ENCODE measurements at regions not wholly inside any gene's neighbourhood (a gene's known extent, or its start where the extent isn't known, plus 50 kb on each side); places are given as distances from the start of the nearest gene placed in this dataset.

GRCh38 chr15:62818691-62819090, 223.9 kb upstream of the TPM1 start:
- TF ChIP-seq CTCF (IDR thresholded peaks at IDR 0.05; ENCODE audit: extremely low read depth, missing control alignments): no peak
- DNase-seq (ENCODE audit: low spot score): no peak

GRCh38 chr15:62821384-62822131, 221.0 kb upstream of the TPM1 start:
- no peak for TF ChIP-seq CTCF (IDR thresholded peaks at IDR 0.05; ENCODE audit: extremely low read depth, missing control alignments)

GRCh38 chr15:62822228-62822627, 220.3 kb upstream of the TPM1 start:
- DNase-seq (ENCODE audit: low spot score): no peak

More at GRCh38 chr15:62821384-62822131, 221.0 kb upstream of the TPM1 start:
- no peak for DNase-seq (ENCODE audit: low spot score)

GRCh38 chr15:62823561-62823960, 219.0 kb upstream of the TPM1 start:
- no peak for DNase-seq (ENCODE audit: low spot score)
- no peak for TF ChIP-seq CTCF (IDR thresholded peaks at IDR 0.05; ENCODE audit: extremely low read depth, missing control alignments)

More at GRCh38 chr15:62822228-62822627, 220.3 kb upstream of the TPM1 start:
- no peak for TF ChIP-seq CTCF (IDR thresholded peaks at IDR 0.05; ENCODE audit: extremely low read depth, missing control alignments)

GRCh38 chr15:62824111-62825015, 218.2 kb upstream of the TPM1 start:
- DNase-seq (ENCODE audit: low spot score): no peak
- TF ChIP-seq CTCF (IDR thresholded peaks at IDR 0.05; ENCODE audit: extremely low read depth, missing control alignments): no peak

GRCh38 chr15:62825191-62825590, 217.4 kb upstream of the TPM1 start:
- no peak for TF ChIP-seq CTCF (IDR thresholded peaks at IDR 0.05; ENCODE audit: extremely low read depth, missing control alignments)
- DNase-seq (ENCODE audit: low spot score): no peak

- no peak for TF ChIP-seq CTCF (IDR thresholded peaks at IDR 0.05; ENCODE audit: extremely low read depth, missing control alignments)
- DNase-seq (ENCODE audit: low spot score): no peak
These were observed 216.0 kb upstream of the TPM1 start for GRCh38 chr15:62826561-62826960.
